Right lobe of liver (tissue), 4 donors: ENCODE measurements at regions not wholly inside any gene's neighbourhood (a gene's known extent, or its start where the extent isn't known, plus 50 kb on each side); places are given as distances from the start of the nearest gene placed in this dataset.

Source experiments
- POLR2A ChIP-seq: fragments of 450-650 bp; IDR thresholded peaks from one replicate; pipeline ENCODE4 v1.6.1; 2017; ENCODE audit warnings: antibody characterized with exemption, mild to moderate bottlenecking
- TF ChIP-seq, protein P1 (sequence below), 4 donors: fragments of 200-600 bp in 3 of 4; fragments of 450-650 bp in 1 of 4; IDR thresholded peaks; one replicate each; pipeline versions ENCODE4 v1.5.1 to v1.8.0; 2016 to 2022; ENCODE audit warnings: antibody characterized with exemption in 4 of 4, mild to moderate bottlenecking in 2 of 4
- donor health status: DM: no; HTN: no; CAD: no.
- donor health status: DM: no; HTN: no; CAD: no.
- donor health status: DM: no; HTN: yes; CAD: no.

DNA sequence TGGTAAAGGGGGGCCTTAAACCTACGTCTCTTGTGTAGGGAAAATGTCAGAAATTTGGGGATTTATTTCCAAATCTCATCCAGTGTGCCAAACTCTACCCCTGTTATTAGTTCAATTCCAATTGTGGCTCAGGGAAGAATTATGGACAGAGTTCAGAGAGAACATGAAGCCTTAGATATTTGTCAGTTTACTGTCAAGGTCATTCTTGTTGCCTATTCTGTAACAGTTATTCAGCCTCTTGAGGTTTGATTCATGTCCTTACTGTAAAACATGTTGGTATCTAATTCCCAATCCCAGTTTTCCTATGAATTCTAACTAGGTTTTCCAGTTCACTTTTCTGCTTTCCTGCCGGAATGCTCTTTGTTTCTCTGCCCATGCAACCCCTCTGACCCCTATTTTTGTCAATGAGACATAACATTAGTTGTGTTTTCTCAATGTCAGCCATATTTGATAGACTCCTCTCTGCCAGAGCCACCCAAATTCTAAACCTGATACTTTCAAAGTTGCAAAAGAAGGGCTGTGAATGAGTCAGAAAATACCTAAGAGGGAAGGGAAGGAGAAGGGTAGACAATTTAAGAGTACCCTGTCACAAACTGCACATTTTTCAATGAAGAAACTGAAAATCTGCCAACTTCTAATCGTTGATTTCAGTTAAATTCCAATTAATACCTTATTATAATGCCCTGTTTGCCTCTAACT lies 52.4 kb downstream of the ATOSA start:
- TF ChIP-seq, protein P1, sequence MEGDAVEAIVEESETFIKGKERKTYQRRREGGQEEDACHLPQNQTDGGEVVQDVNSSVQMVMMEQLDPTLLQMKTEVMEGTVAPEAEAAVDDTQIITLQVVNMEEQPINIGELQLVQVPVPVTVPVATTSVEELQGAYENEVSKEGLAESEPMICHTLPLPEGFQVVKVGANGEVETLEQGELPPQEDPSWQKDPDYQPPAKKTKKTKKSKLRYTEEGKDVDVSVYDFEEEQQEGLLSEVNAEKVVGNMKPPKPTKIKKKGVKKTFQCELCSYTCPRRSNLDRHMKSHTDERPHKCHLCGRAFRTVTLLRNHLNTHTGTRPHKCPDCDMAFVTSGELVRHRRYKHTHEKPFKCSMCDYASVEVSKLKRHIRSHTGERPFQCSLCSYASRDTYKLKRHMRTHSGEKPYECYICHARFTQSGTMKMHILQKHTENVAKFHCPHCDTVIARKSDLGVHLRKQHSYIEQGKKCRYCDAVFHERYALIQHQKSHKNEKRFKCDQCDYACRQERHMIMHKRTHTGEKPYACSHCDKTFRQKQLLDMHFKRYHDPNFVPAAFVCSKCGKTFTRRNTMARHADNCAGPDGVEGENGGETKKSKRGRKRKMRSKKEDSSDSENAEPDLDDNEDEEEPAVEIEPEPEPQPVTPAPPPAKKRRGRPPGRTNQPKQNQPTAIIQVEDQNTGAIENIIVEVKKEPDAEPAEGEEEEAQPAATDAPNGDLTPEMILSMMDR (IDR thresholded peaks at IDR 0.05) = no peak
- no peak for TF ChIP-seq POLR2A
